Duodenal mucosa (tissue), 2 donors: ENCODE measurements at regions not wholly inside any gene's neighbourhood (a gene's known extent, or its start where the extent isn't known, plus 50 kb on each side); places are given as distances from the start of the nearest gene placed in this dataset.

Source experiments
- H3K27ac ChIP-seq: one replicate; pipeline ENCODE4 v1.7.0; 2013; ENCODE audit warnings: low read depth, low read length
- H3K27me3 ChIP-seq, 2 donors: one replicate each; pipeline ENCODE4 v1.7.0; 2013; ENCODE audit warnings: low read length in 2 of 2, control low read depth in 1 of 2; ENCODE audit not compliant: insufficient read depth in 2 of 2, control insufficient read depth in 1 of 2
- H3K36me3 ChIP-seq, 2 donors: one replicate each; pipeline ENCODE4 v1.7.0; 2013; ENCODE audit warnings: low read length in 2 of 2, control low read depth in 1 of 2; ENCODE audit not compliant: insufficient read depth in 2 of 2, control insufficient read depth in 1 of 2
- H3K4me1 ChIP-seq, 2 donors: one replicate each; pipeline ENCODE4 v1.7.0; 2013; ENCODE audit warnings: low read length in 2 of 2, control low read depth in 1 of 2; ENCODE audit not compliant: insufficient read depth in 2 of 2, control insufficient read depth in 1 of 2
- H3K4me3 ChIP-seq, 2 donors: one replicate each; pipeline ENCODE4 v1.7.0; 2013; ENCODE audit warnings: low read length in 2 of 2, low read depth in 1 of 2
- H3K9ac ChIP-seq, 2 donors: one replicate each; pipeline ENCODE4 v1.7.0; 2013; ENCODE audit warnings: low read length in 2 of 2, low read depth in 1 of 2
- H3K9me3 ChIP-seq, 2 donors: one replicate each; pipeline ENCODE4 v1.7.0; 2013; ENCODE audit warnings: low read length in 2 of 2, control low read depth in 1 of 2; ENCODE audit not compliant: control insufficient read depth in 1 of 2

DNA sequence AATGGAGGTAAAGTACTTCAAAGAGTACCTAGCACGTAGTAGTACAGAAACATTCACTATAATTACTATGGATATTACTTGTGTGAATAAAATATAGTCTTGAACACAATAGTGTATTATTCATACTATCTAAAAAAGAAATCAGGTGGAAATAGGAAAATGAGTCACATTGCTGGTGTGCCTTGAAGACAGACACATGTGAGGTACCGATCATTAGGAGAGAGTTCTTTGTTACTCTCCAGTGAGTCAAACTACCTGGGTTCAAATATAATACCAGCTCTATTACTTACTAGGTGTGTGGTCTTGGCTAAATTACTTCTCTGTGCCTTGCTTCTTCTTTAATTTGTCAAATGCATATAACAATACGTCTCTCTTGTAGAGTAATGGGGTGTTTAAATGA lies 50.8 kb upstream of the BEND6 start:
- Histone ChIP-seq H3K36me3 (no peaks in the 10 kb centered on the region), H3K27me3 (no peaks in the 10 kb centered on the region), H3K9me3 (no peaks in the 10 kb centered on the region), H3K4me1 (no peaks in the 10 kb centered on the region), H3K9ac (no peak overlapping the region), H3K27ac (no peak overlapping the region), H3K4me3 (no peak overlapping the region)

DNA sequence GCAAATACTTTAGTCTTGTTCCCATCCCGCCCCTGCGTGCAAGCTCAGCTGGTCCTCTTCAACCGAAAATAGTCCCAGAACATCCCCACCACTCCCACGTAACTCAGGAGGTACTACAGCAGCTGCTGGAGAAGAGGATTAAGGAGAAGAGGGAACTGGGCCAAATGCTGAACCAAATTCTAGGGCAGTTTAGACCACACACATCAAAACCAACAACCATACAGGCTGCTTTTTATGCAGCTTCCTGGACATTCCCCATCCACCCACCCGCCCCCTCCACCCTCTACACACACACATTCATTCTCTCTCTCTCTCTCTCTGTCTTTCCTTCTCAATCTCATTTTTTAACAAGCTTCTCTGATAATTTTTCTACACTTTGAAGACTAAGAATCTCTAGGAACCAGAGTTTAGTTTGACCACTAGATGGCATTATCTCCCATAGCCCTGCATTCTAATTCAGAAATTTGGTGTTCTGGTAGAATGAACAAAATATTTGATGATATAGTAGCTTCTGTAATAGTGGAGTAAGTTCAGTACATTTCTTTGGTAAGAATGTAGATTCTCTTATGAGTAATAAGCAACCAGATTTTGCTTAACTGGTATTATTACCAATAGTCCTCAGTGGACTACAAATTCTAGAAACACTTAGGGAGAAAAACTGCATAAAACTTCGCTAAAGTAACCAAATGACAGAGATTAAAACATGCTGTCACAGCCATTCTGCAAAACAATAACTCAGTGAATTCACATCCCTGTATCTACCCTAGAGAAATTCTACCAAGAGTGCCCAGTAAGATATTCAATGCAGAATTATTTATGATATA lies 52.1 kb upstream of the BEND6 start:
- Histone ChIP-seq H3K4me3 (no peak overlapping the region), H3K4me1 (no peaks in the 10 kb centered on the region), H3K9me3 (no peaks in the 10 kb centered on the region), H3K27ac (no peak overlapping the region), H3K9ac (no peak overlapping the region), H3K36me3 (no peaks in the 10 kb centered on the region), H3K27me3 (no peaks in the 10 kb centered on the region)

- Histone ChIP-seq H3K9me3 (no peaks in the 10 kb centered on the region), H3K4me3 (no peak overlapping the region)
Measured at GRCh38 chr6:56900784-56901183, 54.1 kb upstream of the BEND6 start.

DNA sequence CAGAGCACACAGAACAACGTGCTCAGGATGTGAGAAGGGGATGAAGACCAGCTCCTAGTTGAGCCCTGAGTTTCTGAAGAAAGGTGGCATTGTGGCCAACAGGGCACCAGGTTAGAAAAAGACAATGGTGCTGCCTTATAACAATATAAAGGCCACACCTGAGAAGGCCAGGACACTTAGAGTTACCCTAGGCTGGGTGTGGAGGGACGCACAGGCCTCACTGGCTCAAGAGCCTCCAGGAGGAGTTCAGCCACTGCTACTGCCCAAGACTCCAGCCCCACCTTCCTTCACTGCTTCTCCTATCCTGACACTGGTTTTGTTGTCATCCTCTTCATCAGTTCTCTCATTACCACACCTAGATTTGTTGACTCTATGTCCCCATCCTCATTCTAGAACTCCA lies 55.2 kb upstream of the BEND6 start:
- Histone ChIP-seq H3K9ac (no peak overlapping the region), H3K36me3 (no peaks in the 10 kb centered on the region), H3K9me3 (no peaks in the 10 kb centered on the region), H3K27ac (no peak overlapping the region), H3K4me3 (no peak overlapping the region), H3K4me1 (no peaks in the 10 kb centered on the region), H3K27me3 (no peaks in the 10 kb centered on the region)

More at GRCh38 chr6:56900784-56901183, 54.1 kb upstream of the BEND6 start:
- Histone ChIP-seq H3K36me3 (no peaks in the 10 kb centered on the region), H3K27ac (no peak overlapping the region), H3K9ac (no peak overlapping the region), H3K4me1 (no peaks in the 10 kb centered on the region), H3K27me3 (no peaks in the 10 kb centered on the region)

DNA sequence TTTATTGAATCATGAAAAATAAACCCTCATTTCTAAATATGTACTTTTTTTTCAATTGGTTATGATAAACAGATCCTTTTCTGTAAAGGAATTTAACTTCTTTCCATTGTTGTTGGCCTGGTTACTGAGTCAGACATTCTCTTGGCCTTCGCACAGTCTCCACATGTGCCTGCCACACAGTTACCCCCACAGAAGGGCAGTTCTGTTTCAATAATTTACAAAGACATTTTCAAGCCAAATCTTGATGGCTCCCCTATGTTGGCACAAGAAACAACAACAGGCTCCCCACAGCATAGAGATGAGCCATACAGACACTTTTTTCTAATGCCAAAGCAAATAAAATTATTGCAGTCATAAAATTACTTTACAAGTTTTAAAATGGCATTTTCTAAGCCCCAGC lies 55.6 kb upstream of the BEND6 start:
- Histone ChIP-seq H3K9me3 (no peaks in the 10 kb centered on the region), H3K9ac (no peak overlapping the region), H3K4me1 (no peaks in the 10 kb centered on the region), H3K27ac (no peak overlapping the region), H3K27me3 (no peaks in the 10 kb centered on the region), H3K36me3 (no peaks in the 10 kb centered on the region), H3K4me3 (no peak overlapping the region)

DNA sequence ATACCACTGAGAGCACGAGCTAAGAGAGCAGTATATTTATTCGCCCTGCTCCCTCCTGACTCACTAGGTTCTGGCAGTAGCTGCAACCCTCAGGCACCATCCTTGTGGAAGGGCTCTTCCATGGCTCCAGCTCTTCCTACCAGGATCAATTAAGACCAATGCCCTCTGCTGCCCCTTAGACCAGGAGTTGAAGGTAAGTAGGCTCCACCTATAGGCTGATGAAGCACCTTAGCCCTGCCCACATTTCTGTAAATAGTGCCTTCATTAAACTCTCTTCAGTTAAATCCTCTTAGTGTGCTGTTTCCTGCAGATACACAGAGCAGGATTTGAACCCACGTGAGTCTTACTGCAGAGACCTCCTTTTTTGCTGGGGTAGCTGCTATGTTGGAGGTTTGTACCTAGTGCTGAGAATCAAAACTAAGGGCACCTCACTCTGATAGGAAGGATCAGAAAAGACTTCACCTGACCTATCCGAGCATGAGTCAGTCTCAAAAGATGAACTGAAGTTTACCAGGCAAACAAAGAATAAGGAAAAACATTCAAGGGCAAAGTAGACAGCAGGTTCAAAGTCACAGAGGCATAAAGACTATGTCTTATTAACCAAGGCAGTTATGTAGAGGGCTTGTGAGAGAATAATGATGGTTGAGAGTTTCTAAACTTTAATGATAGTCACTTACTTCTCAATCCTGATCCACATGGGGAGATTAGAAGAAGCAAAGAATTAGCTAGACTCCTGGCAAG lies 56.9 kb upstream of the BEND6 start:
- Histone ChIP-seq H3K27ac (no peak overlapping the region), H3K9me3 (no peaks in the 10 kb centered on the region), H3K27me3 (no peaks in the 10 kb centered on the region), H3K4me3 (no peak overlapping the region), H3K36me3 (no peaks in the 10 kb centered on the region), H3K4me1 (no peaks in the 10 kb centered on the region), H3K9ac (no peak overlapping the region)

GRCh38 chr6:56891754-56892153 lies 63.2 kb upstream of the BEND6 start:
- Histone ChIP-seq H3K27ac (no peak overlapping the region), H3K27me3 (no peaks in the 10 kb centered on the region), H3K4me3 (no peak overlapping the region), H3K4me1 (no peaks in the 10 kb centered on the region), H3K9me3 (no peaks in the 10 kb centered on the region), H3K9ac (no peak overlapping the region), H3K36me3 (no peaks in the 10 kb centered on the region)

DNA sequence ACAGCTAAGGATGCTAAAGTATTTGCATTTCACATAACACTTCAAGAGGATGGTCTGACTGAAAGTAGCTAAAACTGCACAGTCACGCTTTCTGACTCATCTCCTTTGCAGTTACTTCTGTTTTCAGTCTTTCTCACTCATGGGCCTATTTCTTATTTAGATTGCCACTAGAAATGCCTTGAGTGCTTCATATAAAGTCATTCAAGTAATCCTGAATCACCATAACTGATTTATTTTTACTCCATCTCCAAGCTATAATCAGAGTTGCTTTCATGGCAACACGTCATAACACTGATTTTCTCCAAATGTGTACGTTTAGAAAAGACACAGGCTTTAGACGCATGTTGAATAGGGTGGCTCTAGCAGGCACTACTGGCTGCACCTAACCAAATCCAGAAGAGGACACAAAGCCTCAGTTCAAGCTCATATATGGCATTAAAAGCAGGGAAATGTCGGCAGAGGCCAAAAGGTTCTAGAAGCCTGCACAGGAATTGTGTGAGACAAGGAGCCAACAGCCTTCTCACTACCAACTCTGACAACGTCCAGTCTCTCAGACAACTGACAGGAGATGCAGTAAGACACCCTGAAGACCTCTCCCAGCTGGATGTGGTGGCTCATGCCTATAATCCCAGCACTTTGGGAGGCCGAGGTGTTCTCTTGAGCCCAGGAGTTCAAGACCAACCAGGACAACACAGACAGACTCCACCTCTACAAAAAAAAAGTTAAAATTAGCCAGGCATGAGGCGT lies 64.1 kb upstream of the BEND6 start:
- Histone ChIP-seq H3K36me3 (no peaks in the 10 kb centered on the region), H3K9me3 (no peaks in the 10 kb centered on the region), H3K9ac (no peak overlapping the region), H3K27me3 (no peaks in the 10 kb centered on the region), H3K4me1 (no peaks in the 10 kb centered on the region), H3K4me3 (no peak overlapping the region), H3K27ac (no peak overlapping the region)

GRCh38 chr6:56890066-56890465 lies 64.8 kb upstream of the BEND6 start:
- Histone ChIP-seq H3K4me3 (no peak overlapping the region), H3K4me1 (no peaks in the 10 kb centered on the region), H3K9me3 (no peaks in the 10 kb centered on the region), H3K9ac (no peak overlapping the region), H3K27ac (no peak overlapping the region), H3K27me3 (no peaks in the 10 kb centered on the region), H3K36me3 (no peaks in the 10 kb centered on the region)

GRCh38 chr6:56889492-56889891 lies 65.4 kb upstream of the BEND6 start:
- Histone ChIP-seq H3K9me3 (no peaks in the 10 kb centered on the region), H3K27ac (no peak overlapping the region), H3K27me3 (no peaks in the 10 kb centered on the region), H3K36me3 (no peaks in the 10 kb centered on the region), H3K4me3 (no peak overlapping the region), H3K4me1 (no peaks in the 10 kb centered on the region), H3K9ac (no peak overlapping the region)
